ENCODE measurements at regions not wholly inside any gene's neighbourhood (a gene's known extent, or its start where the extent isn't known, plus 50 kb on each side); places are given as distances from the start of the nearest gene placed in this dataset.
"Not testable (repeated sequence)": the region's sequence is repeated elsewhere in the genome, so short reads cannot be mapped to it uniquely, and the experiment has no call there.

DNA sequence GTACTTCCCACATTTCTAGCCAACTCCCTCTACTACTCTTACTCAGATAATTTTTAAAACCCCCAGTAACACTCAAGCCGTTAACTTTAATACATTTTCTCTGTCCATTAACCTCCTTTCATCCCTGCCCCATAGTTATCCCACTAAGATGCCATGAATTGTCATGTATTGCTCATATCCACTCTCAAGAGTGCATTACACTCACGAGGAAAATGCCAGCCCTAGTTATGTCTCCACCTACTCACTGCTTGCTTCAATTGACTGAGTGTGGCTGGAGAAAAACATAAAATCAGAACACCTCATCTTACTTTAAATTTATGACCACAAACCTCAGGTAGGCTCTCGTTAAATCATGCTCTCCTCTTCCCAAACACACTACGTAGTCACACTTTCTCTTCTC, 324.1 kb upstream of the NPSR1 start:
- DNase-seq = no peak

DNA sequence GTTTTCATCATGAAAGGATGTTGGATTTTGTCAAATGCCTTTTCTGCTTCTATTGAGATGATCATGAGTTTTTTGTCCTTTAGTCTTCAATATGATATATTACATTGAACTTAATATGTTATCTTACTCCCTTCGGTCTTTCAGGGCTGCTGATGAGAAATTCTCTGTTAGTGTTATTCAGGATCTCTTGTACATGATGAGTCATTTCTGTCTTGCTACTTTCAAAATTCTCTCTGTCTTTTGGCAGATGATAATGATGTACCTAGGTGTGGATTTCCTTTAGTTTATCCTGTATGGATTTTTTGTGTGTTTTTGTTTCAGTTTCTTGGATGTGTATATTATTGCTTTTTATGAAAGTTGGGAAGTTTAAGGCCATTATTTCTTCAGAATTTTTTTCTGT, 320.9 kb upstream of the NPSR1 start:
- no peak for DNase-seq

DNA sequence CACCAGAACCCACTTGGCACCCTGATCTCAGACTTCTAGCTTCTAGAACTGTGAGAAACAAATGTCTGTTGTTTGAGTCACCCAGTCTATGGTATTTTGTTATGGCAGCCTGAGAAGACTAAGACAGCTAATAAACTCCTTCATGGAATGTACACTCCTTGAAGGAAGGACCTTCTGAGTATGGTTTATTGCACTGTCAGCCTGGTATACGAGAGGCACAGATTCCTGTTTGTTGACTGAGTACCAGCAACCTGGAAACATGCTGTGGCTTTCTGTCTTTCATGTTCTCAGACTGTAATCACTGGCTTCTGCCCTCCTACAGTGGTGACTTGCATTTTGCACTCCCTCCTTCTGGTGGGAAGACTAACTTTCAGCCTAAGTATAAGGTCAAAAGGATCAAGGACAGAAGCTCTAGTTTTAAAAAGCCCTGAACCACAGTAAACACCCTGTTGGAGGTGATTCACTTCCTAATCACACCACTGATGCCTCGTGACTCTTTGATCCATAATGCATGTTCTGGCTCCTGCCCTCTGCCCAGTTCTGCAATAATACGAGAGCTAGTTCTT, 319.0 kb upstream of the NPSR1 start:
- DNase-seq = no peak

DNA sequence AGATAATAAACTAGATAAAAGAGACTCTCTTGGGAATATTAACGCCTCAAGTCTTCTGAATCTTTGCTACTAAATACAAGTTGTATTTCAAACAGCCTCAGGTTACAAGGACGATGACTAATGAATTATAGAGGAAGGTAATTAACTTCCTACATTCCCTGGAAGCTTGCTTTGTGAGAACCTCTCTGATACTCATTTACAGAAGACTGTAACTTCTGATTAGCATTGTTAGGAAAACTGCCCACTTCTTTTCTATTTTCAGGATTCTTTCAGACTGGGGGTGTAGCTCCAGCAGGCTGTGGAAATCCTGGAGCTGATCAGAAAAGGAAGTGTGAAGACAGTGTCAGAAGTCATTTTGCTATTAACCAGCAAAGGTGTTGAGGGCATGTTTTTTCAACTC, 316.7 kb upstream of the NPSR1 start:
- DNase-seq = no peak

DNA sequence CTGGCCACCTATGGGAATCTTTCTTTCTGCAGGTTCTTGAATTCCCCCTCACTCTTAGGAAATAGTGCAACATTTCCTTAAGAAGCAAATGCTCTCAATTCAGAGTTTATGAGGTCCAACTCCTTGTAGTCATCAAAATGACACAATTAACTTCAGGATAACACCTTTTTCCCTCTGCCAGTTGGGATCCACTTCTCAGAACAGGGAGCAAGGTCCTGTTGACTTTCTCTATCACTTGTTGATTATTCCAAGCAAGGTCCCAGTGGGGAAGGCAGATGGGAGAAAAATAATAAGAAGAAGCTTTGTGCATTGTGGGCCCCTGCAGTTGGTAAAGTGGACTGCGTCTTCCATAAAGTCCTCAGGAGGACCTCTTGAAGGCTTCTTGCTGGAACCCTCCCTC, 315.6 kb upstream of the NPSR1 start:
- no peak for DNase-seq

DNA sequence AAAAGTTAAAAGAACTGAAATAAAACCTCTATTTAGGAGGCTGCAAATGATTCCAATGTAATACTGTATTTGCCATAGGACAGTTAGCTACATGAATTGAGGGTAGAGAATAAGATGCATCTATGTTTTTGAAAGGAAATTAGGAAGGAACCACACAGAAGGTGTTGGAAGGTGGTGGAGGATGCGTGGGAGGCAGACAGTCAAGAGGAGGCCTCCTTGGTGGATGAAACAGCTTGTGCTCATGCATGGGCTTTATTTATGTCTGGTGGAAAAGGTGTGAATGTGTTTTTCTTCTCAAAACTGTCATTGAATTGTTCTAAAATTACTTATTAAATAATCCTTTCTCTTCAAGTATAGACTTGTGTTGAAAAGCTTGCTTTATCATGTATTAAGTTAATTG, 314.4 kb upstream of the NPSR1 start:
- no peak for DNase-seq

DNA sequence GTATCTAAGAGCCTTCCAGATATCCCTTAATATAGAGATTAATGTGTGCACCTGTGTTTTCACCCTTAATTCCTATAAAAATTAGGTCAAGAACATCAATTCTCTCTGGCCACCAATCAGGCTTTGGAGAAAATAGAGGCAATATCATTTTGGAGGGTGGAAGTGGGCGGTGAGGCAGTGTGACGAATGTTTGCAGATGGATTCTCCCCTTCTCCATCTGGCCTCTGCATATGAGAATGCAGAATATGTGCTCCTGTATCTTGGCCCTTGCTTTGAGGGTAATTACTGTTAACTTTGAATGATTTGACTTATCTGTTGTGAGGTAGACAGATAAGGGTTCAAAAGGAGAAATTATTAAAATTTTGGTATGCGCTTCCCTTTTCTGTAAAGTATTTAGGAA, 304.0 kb upstream of the NPSR1 start:
- DNase-seq = no peak

DNA sequence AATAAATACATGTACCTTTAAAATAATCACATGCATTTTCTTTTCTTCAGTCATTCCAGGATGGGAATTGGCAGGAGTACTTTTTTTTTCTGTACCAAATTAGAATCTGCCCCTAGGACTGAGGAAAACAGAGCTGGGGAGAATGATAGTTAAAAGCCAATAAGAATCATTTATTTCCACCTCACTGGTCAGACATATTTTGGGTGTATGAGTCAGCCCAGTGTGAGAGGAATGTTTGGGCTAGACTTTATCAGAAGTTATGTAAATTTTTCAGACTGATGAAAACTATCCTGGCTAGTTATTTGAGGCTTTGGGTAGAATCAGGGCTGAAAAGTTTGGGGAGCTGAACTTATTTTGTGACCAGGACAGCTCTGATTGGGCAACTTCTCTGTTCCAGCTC, 303.1 kb upstream of the NPSR1 start:
- DNase-seq = no peak

DNA sequence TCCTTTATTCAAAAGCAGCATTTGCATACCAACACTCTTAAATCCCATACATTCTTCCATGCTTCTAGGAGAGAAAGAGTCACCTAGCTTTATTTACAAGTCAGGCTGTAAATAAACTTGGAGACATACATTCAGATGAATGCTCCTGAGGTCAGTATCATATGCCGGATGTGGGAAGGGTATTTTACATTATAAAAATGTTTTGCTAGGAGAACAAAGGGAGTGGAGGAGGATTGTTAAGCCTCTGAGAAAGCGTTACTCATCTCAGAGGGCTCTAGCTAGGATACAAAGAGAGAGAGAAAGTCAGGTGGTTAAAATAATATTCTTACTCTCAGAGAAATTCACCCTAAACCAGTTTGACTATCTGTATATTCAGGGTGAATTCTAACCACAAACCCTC, 300.9 kb upstream of the NPSR1 start:
- DNase-seq = no peak

DNA sequence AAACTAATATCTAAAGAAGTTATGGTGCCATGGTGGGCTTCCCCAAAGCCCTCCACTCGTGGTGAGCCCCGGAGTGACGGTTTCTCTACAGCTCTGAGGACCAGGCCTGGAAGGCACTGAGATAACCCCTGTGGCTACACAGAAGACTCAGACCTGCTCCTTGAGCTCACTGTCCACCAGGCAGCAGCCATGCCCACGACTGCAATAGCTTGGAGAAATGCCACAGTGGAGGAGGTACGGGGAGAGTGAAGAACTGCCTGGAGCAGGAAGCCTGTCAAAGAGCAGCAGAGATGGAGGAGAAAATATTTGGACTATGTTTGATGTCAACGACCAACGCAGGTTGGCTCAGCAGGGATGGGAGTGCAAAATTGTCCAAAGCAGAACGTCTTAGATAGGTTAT, 300.1 kb upstream of the NPSR1 start:
- no peak for DNase-seq

DNA sequence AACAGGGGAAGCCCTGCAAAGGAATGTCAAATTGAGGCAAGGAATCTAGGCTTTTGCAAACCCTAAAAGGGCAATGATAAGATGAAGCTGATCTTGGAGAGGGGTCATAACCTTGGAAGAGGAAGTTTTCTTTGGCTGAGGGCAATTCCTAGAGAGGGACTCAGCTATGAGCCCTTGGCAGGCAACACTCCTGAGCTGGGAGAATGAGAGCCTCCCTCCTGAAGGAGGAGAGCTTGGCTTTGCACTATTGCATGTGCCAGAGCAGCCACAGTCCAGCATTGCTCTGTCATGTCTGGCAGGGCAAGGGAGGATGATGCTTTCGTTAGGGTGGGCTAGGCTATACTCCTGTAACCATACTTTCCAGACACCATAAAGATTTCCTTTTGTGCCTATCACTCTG, 299.4 kb upstream of the NPSR1 start:
- not testable (repeated sequence) for DNase-seq

DNA sequence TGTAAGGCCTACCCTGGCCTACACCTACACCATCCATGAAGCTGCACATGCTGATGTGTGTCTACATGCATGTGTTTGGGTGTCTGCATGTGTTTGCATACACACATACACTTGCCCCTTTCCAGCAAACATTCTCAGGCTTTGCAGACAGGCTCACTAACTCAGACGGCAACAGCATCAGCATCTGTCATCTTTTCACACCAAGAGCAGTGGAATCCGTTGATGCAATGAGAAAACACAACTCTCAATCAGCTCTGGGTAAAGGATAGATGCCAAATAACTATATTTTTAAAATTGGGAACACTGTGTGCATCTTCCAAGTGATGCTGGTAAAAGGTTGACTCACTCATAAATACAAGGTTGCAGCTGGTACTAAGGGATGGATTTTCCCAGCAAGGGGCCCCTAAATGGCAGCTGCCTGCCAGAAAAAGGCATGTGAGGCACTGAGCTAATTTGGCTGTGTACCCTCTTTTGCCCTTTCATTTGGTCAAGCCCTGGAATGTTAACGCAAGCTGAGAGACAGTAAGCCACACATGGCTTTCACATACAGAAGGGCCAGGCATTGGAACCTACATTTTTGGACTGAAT, 296.3 kb upstream of the NPSR1 start:
- DNase-seq = no peak

DNA sequence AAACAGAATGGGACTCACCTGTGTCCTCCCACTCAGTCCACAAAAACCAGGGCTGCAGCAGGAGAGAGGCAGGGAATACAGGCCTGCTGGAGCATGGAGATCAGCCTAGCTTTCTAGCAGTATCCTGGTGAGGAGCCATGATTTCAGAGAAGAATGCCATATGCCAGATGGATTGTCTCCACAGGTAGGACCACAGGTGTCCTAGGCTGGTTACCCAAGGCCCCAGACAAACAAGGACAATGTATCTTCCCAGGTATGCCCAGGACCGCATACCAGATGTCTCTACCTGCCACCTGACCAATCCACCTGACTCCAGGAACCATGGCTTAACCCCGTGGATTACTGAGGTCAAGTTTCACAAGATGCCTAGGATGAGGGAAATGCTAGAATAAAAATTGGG, 295.4 kb upstream of the NPSR1 start:
- no peak for DNase-seq

DNA sequence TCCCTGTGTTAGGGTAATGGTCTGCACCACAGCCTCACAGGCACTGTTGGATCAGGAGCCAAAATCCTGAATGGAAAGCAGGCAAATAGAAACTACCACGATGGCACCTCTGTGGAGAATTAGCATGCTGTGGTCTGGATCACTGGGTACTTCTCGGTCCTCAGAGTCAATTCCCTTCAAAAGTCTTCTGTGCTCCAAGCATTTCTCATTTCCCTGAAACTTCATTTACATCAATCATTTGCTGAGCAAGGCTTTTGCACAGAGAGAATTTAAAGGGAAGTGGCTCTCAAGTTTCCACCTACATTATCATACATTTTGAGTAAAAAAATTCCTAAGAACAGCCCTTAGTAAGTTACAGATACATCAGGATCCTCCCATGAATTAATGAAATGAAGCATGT, 293.9 kb upstream of the NPSR1 start:
- DNase-seq = no peak

DNA sequence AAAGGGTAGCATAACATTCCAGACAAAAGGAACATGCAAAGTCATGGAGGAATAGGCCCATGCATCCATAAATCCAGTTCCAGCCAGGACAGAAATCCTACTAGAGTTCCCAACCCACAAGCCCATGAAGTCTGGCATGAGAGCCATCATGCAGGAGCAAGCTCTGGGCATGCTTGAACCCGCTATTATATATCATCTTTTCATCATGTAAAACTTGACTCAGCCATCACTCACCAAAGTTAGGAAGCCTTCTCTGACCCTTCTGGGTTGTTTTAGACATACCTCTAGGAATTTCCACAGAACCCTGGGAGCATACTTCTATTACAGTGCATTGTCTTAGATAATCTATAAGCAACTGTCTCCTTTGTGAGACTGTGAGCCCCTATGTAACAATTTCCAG, 293.0 kb upstream of the NPSR1 start:
- DNase-seq = no peak

DNA sequence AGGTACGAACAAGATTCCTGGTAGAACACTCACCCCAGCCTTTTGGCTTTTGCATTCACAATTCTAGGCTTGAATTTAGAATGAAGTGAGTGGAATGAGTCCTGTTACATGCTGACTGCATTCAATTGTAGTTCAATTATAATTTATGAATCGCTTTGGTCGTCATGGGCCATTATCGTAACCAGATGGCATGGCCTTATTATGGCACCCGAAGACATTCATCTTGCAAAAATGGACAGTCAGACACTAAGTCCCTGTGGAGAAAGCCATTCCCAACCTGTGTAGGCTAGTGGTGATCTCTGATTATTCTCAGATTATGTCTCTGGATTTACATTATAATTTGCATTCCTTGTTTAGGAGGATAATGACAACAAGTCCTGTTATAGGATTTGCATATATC, 292.4 kb upstream of the NPSR1 start:
- no peak for DNase-seq

DNA sequence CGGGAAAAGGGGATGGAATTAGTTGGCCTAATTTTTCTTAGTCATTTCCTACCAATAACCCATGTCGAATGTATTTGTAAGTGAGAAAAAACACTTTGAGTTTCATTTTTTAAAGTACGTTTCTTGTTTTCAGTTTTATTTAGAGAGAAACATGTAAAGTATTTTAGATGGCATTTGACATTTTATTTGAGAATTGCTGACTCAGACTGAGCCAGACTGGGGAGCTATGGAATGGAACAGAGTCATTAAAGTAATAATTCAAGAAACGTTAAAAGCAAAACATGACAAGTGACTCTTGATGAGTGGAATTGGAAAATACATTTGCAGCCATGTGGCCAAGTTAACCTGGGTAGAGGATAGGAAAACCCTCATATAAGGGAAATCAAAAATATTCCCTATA, 286.1 kb upstream of the NPSR1 start:
- DNase-seq = no peak

DNA sequence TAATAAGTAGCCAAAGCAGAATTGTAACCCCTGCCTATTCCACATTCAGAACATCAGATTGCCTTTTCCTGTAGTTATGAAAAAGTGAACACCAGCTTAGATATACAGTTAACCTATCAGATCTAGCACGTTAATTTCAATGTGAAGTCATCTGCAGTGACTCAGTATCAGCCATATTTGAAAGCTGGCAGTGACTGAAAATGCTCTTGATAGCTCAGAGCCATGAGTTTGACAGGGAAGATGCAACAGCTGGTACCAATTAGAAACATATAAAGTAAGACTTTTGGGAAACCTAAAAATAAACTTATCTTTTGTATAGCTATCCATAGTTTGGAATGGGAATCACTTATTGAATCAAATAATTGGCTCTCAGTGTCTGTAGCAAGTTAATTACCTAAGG, 284.1 kb upstream of the NPSR1 start:
- no peak for DNase-seq

DNA sequence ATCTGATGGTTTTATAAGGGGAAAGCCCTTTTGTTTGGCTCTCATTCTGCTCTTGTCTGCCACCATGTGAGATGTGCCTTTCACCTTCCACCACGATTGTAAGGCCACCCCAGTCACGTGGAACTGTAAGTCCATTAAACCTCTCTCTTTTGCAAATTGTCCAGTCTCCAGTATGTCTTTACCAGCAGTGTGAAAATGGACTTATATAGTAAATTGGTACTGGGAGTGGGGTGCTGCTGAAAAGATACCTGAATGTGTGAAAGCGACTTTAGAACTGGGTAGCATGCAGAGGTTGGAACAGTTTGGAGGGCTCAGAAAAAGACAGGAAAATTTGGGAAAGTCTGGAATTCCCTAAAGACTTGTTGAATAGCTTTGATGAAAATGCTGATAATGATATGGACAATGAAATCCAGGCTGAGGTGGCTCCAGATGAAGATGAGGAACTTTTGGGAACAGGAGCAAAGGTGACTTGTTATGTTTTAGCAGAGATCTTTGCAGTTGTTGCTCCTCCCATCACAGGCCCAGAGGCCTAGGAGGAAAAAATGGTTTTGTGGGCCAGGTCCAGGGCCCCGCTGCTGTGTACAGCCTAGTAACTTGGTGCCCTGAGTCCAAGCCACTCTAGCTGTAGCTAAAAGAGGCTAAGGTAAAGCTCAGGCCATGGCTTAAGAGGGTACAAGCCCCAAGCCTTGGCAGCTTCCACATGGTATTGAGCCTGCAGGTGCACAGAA, 275.7 kb upstream of the NPSR1 start:
- no peak for DNase-seq

DNA sequence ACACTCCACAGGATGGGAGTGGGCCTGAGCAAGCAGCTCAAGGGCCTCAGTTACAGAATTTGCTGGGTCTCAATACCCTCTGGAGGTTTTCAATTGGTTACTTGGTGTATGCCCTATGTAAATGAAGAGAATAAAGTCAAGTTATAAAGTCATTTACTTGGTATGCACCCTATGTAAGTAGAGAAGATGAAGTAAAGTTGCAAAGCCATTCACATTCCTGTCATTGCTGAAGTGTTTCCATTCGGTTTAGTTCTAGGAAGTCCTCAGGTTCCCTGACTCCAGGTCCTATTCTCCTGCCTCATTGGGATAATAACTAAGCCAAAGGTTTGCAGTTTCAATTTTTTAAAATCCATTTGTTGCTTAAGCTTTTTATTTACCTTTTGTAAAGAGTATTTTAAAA, 272.6 kb upstream of the NPSR1 start:
- DNase-seq = no peak

DNA sequence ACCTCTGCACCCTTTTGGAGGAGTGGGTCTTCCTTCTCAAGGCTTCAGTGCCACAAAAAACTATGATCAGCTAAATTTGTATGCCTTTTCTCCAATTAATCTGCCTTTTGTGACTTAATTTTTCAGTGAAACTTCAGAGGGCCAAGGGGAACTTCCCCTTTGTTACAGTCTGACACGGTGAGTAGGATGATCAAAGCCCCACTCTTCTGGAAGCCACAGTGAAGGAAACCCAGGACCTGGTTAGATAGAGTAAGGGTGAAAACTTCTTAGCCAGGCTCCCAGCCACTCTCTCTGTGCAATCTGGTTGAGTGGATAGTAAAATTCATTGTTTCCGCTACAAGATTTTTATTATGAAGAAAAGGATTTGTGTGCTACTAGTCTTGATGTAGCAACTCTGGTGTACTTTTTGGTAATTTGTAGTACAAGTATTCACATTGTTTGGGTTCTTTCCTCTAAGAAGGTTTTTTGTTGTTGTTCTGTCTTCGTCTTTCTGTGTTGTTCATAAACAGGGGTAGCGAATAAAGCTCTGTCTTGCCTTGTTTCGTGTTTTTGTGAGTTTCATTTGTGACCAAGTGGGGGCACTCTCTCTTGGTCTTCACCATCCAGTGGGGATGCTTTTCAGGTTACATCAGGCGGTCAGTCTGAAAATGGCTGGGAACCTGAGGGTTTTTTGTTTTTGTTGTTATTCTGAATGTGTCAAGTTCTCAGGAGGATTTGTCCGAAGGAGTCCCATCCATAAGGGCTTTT, 268.5 kb upstream of the NPSR1 start:
- no peak for DNase-seq

DNA sequence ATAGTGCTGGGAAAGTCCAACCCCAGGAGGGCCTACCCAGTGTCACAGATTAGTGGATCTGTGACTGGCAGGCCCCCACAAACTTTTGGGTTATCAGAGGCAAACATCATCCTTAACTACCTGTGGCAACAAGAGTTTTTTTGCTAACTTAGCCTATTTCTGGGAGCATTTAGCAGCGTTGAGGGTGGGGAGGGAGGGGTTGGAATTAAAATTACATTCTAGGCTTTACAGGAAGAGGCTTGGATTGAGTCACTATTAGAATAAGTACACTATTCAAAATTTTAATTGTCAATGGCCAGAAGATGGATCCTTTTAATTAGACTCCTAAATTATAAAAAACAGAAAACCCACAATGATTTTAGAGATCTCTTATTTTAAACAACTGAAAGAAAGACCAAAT, 267.9 kb upstream of the NPSR1 start:
- DNase-seq = no peak

DNA sequence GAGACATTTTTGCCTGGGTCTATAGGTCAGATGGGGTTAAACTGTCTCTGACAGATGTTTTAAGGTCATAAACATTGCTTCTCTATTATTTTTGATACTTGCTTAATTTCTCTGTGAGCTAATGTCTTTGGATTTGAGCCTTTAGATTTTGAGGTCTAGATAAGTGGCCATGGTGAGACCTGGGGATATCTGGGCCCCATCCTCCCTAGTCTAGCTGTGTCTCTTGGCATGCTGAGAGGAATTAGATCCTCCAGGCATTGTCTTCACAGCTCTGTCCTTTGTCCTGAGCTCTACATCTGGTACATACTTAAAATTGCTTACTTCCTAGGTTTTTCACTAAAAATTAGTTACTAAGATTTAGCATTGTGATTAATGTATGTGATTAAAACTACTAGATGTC, 265.0 kb upstream of the NPSR1 start:
- no peak for DNase-seq

DNA sequence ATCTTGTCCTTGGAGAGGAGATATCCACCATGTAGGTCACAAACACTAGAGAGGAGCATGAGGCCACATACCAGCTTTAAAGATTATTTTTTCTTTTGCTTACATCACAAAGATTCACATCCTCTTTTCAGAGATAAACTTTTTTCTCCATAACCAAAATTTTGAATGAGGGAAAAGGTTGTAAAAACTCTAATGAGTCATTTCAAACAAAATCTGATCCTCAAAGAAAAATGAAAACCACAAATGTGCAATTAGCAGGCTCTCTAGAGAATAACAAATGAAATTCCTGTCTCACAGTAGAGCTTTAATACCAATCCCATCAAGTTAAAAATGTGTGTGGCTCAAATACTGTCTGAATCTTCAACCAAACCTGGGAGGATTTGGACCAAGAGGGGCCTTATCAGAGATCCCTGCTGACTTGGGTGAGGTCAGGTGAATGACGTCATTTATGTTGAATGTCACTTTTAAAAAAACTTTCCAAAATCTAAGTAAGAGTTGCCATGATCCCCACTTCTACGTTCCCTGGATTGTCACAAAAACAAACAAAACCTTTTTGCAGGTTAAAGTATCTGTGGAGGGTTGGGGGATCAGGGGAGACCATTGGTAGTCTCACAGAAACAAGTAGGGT, 261.5 kb upstream of the NPSR1 start:
- no peak for DNase-seq
